NT2/D1 (cell line): ENCODE measurements at regions not wholly inside any gene's neighbourhood (a gene's known extent, or its start where the extent isn't known, plus 50 kb on each side); places are given as distances from the start of the nearest gene placed in this dataset.

Source experiments
- SUZ12 ChIP-seq: IDR thresholded peaks from 2 replicates; pipeline ENCODE4 v1.6.1; 2011; ENCODE audit not compliant: insufficient read length, insufficient read depth; ENCODE audit errors: extremely low read depth
- YY1 ChIP-seq: IDR thresholded peaks from 2 replicates; pipeline ENCODE4 v1.6.1; 2011; ENCODE audit not compliant: insufficient read length, insufficient read depth
- ZNF274 ChIP-seq: IDR thresholded peaks from 2 replicates; pipeline ENCODE4 v1.6.1; 2011; ENCODE audit warnings: mild to moderate bottlenecking, low read depth, low read length

DNA sequence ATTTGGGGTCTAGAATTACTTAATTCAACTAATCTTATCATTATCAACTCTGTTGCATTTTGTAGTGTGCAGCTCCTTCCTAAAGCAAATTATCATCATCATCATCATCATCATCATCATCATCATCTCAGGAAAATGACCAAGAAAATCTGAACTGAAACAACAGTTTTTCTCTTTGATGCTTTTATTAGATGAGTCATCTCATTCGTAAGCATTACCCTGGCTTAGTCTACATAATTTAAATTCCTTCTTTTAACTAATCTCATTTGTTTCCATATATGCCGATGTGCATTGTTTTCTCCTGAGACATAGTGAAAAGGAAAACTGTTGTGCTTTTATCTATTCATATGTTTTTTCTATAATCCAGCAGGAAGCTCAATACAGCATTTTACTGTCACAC is 173.0 kb upstream of the PDE4D start:
- no peak for TF ChIP-seq SUZ12
- no peak for TF ChIP-seq ZNF274
- TF ChIP-seq YY1: no peak
